GM12801 (cell line): ENCODE measurements at regions not wholly inside any gene's neighbourhood (a gene's known extent, or its start where the extent isn't known, plus 50 kb on each side); places are given as distances from the start of the nearest gene placed in this dataset.

ENCODE experiments used
- TF ChIP-seq, protein P1 (sequence below): IDR thresholded peaks from one replicate; pipeline ENCODE4 v1.5.1; 2011; ENCODE audit warnings: control low read depth; ENCODE audit not compliant: insufficient read length; ENCODE audit errors: extremely low read depth

DNA sequence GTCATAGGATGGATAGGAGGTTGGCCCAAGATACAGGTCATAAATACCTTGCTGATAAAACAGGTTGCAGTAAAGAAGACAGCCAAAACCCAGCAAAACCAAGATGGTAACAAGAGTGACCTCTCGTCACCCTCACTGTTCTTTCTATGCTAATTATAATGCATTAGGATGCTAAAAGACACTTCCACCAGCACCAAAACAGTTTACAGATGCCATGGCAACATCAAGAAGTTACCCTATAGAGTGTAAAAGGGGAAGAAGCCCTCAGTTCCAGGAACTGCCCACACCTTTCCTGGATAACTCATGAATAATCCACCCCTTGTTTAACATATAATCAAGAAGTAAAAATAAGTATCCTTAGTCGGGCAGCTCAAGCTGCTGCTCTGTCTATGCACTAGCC lies 671.9 kb downstream of the PTPRC start:
- TF ChIP-seq, protein P1, sequence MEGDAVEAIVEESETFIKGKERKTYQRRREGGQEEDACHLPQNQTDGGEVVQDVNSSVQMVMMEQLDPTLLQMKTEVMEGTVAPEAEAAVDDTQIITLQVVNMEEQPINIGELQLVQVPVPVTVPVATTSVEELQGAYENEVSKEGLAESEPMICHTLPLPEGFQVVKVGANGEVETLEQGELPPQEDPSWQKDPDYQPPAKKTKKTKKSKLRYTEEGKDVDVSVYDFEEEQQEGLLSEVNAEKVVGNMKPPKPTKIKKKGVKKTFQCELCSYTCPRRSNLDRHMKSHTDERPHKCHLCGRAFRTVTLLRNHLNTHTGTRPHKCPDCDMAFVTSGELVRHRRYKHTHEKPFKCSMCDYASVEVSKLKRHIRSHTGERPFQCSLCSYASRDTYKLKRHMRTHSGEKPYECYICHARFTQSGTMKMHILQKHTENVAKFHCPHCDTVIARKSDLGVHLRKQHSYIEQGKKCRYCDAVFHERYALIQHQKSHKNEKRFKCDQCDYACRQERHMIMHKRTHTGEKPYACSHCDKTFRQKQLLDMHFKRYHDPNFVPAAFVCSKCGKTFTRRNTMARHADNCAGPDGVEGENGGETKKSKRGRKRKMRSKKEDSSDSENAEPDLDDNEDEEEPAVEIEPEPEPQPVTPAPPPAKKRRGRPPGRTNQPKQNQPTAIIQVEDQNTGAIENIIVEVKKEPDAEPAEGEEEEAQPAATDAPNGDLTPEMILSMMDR: no peak

DNA sequence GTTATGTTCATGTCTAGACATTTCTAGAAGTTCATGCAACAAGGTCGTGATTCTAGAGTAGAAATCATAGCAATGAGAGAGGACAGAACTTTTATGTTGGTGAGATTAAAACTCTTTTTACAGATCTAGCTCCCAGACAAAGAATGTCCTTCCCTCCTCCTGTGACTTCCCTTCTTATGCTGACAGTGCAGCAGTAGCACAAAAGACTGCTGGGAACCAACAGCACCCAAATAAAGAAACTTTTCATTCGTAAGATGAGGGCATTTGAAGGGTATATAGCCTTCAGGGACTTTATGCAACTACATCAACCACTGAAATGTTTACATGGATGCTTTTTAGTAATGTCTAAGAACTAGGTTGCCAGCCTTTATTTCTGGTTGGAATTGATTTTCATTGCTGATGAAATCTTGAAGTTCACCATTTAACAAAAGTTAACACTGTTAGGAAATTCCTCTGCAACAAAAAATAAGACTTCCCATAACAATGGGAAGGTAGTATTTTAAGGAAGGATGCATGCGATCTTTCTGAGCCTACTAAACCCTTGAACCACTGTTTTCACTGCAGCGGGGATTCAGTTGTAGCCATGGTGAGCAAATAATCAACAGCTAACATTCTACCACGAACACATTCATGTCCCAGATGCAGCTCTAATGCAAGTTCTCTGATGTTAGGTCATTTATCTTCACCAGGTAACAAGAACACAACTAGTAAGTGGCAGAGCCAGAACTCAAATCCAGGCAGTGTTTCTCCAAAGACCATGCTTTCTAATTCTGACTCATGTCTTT lies 672.8 kb downstream of the PTPRC start:
- TF ChIP-seq, protein P1: no peak

DNA sequence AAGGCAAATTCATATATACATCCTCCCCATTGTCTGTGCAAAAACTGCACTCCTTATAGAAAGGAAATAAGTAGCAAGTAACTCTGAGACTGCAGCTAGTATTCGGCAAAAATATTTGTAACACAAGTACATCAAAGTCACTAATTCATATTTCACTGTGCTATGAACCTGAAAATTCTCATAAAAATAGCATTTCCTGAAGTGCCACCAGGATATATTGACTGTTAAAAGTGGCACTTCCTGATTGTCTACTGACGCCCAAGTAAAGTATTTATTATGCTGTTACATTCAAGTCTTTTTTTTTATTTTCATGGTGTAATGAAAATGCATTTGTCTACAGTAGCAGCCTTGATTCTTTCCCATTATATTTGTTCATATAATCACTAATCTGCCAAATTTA lies 673.8 kb downstream of the PTPRC start:
- TF ChIP-seq, protein P1: no peak

DNA sequence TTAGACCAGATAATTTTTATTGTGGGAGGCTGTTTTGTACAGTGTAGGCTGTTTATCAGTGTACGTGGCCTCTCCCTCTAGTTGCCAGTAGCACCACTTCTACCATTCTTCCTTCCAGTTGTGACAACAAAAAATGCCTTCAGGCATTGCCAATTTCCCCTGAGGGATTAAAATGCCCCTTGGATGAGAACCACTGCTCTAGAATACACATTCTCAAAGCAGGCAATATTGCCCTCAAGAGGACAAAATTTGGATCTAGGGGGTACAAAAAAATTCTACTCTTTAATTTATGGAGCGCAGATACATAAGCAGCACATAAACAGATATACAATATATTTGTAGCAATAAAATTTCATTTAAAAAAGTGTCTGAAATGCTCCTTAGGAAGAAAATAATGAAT lies 674.6 kb downstream of the PTPRC start:
- TF ChIP-seq, protein P1: no peak

DNA sequence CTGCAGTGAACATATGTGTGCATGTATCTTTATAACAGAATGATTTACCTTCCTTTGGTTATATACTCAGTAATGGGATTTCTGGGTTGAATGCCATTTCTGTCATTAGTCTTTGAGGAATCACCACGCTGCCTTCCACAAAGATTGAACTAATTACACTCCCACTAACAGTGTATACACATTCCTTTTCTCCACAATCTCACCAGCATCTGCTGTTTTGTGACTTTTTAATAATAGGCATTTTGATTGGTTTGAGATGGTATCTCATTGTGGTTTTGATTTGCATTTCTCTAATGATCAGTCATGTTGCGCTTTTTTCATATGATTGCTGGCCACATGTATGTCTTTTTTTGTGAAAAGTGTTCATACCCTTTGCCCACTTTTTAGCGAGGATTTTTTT lies 680.5 kb downstream of the PTPRC start:
- TF ChIP-seq, protein P1: no peak

DNA sequence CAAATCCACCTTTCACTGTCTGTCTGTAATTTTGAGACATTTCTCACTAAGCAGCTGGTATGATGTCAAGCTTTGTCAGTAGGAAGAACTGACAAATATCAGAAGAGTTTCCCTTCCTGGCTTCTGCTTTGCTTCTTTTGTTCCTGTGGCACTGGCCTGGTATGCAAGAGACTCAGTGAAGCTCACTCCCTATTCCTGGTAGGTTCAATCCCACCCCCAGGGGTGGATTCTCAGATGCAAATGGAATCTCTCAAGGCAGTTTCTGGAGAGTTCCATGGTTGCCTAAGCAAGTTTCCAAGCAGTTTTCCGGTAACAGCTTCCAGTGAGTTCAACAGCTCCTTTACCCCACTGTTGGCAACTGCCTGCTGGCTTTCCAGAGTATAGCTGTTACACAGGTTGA lies 683.4 kb downstream of the PTPRC start:
- TF ChIP-seq, protein P1: no peak

DNA sequence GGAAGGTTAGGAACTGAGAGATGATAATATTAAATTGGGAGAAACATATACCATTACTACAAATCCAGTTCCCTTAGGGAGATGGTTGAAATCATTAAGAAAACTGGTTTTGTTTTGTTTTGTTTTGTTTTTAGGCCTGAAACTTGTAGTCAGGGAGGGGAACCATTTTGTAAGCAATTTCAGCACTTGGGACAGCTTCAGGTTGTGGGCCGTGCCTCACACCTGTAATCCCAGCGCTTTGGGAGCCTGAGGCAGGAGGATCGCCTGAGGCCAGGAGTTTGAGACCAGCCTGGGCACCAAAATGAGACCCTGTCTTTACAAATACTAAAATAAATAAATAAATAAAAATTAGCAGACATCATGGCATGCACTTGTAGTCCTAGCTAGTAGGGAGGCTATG lies 694.3 kb upstream of the NR5A2 start:
- TF ChIP-seq, protein P1: no peak

DNA sequence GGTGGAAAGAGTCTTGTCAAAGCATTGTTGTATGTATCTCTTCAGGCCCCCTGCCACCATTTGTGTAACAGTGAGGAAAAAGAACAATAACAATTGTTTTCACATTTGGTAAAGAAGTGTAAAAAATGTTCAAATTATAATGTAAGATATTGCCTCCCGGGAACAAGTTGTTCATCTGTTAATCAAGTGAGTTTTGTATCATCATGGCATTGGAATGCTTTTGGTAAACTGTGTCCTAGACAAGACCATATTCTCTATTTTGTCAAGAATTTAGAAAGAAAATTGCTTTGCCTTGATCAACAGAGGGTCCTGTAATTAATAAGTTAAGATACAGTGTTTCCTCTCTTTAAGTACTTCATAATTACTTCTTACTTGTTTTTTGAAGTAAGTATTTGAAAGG lies 692.0 kb upstream of the NR5A2 start:
- TF ChIP-seq, protein P1: no peak
